HL-60 (cell line): ENCODE measurements at regions not wholly inside any gene's neighbourhood (a gene's known extent, or its start where the extent isn't known, plus 50 kb on each side); places are given as distances from the start of the nearest gene placed in this dataset.

Experiments
- DNase-seq, 2 experiments: peaks; one replicate each; pipeline ENCODE4 v3.0.0-alpha.2; 2010 to 2020; ENCODE audit warnings: low read depth in 1 of 2, low spot score in 1 of 2
- H3K27ac ChIP-seq: fragments of 250-450 bp; sonication (Bioruptor Pico); replicated peaks from 2 replicates; pipeline ENCODE4 v1.5.1; 2020; ENCODE audit warnings: mild to moderate bottlenecking, moderate library complexity
- H3K27me3 ChIP-seq: fragments of 250-450 bp; sonication (Bioruptor Pico); 2 replicates; pipeline ENCODE4 v1.5.1; 2021; ENCODE audit warnings: mild to moderate bottlenecking, moderate library complexity; ENCODE audit not compliant: insufficient read depth, poor library complexity, severe bottlenecking
- H3K4me3 ChIP-seq: replicated peaks from 2 replicates; pipeline ENCODE4 v1.5.1; 2011; ENCODE audit warnings: mild to moderate bottlenecking, control low read depth, low read length; ENCODE audit not compliant: insufficient read depth
- GABPA ChIP-seq: IDR thresholded peaks from 2 replicates; pipeline ENCODE4 v1.6.1; 2012; ENCODE audit warnings: low read depth
- POLR2AphosphoS5 ChIP-seq: IDR thresholded peaks from 2 replicates; pipeline ENCODE4 v1.6.1; 2012; ENCODE audit warnings: low read depth
- SPI1 ChIP-seq: IDR thresholded peaks from 2 replicates; pipeline ENCODE4 v1.6.1; 2012; ENCODE audit warnings: low read depth, mild to moderate bottlenecking, borderline replicate concordance
- TF ChIP-seq, protein P1 (sequence below): IDR thresholded peaks from 2 replicates; pipeline ENCODE4 v1.6.1; 2012; ENCODE audit warnings: low read depth; ENCODE audit not compliant: insufficient replicate concordance
- TF ChIP-seq, protein P2 (sequence below): IDR thresholded peaks from one replicate; pipeline ENCODE4 v1.5.1; 2011; ENCODE audit warnings: low read length, control low read depth, inconsistent platforms; ENCODE audit not compliant: insufficient read depth

DNA sequence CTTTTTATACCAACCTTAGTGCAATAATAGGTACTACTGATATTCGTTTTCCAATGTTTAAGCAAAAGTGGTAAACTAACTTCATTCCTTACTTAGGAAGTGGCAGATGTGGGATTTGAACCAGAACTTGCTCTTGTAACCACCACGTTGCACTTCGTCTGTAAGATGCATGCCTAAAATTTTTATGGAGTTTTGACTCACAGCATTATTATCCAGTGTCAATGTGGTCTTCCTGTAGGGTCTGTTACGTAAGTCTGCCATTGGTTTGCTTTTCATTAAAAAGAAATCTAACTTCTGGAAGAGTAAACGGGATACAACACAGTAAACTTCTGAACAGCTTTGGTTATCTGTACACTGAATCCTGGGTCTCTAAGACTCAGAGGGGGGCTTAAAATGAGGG lies 521.0 kb upstream of the WWC1 start:
- Histone ChIP-seq H3K27ac (no peak overlapping the region), H3K4me3 (no peak overlapping the region), H3K27me3 (no peaks in the 10 kb centered on the region)
- TF ChIP-seq, protein P1, sequence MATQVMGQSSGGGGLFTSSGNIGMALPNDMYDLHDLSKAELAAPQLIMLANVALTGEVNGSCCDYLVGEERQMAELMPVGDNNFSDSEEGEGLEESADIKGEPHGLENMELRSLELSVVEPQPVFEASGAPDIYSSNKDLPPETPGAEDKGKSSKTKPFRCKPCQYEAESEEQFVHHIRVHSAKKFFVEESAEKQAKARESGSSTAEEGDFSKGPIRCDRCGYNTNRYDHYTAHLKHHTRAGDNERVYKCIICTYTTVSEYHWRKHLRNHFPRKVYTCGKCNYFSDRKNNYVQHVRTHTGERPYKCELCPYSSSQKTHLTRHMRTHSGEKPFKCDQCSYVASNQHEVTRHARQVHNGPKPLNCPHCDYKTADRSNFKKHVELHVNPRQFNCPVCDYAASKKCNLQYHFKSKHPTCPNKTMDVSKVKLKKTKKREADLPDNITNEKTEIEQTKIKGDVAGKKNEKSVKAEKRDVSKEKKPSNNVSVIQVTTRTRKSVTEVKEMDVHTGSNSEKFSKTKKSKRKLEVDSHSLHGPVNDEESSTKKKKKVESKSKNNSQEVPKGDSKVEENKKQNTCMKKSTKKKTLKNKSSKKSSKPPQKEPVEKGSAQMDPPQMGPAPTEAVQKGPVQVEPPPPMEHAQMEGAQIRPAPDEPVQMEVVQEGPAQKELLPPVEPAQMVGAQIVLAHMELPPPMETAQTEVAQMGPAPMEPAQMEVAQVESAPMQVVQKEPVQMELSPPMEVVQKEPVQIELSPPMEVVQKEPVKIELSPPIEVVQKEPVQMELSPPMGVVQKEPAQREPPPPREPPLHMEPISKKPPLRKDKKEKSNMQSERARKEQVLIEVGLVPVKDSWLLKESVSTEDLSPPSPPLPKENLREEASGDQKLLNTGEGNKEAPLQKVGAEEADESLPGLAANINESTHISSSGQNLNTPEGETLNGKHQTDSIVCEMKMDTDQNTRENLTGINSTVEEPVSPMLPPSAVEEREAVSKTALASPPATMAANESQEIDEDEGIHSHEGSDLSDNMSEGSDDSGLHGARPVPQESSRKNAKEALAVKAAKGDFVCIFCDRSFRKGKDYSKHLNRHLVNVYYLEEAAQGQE: no peak
- no peak for TF ChIP-seq POLR2AphosphoS5
- TF ChIP-seq, protein P2, sequence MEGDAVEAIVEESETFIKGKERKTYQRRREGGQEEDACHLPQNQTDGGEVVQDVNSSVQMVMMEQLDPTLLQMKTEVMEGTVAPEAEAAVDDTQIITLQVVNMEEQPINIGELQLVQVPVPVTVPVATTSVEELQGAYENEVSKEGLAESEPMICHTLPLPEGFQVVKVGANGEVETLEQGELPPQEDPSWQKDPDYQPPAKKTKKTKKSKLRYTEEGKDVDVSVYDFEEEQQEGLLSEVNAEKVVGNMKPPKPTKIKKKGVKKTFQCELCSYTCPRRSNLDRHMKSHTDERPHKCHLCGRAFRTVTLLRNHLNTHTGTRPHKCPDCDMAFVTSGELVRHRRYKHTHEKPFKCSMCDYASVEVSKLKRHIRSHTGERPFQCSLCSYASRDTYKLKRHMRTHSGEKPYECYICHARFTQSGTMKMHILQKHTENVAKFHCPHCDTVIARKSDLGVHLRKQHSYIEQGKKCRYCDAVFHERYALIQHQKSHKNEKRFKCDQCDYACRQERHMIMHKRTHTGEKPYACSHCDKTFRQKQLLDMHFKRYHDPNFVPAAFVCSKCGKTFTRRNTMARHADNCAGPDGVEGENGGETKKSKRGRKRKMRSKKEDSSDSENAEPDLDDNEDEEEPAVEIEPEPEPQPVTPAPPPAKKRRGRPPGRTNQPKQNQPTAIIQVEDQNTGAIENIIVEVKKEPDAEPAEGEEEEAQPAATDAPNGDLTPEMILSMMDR: no peak
- TF ChIP-seq SPI1: no peak
- no peak for TF ChIP-seq GABPA
- no peak for DNase-seq

DNA sequence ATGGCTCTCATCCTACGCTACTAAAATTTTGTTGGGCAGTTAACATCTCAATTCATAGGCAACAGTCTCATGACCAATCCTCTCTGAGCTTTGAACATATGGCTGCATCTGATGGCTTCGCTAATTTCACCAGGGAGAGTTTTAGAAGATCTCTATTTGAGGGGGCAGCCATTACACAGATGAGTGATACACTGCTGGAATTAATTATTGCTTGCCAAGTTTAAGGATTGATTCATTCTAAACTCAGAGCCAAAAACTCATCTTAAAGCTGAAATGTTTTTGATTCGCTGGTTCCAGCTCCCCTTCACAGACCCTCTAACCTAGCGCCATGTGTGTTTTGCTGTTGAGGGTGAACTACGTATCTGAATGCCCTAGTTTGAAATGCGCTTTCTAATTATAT lies 519.9 kb upstream of the WWC1 start:
- no peak for DNase-seq
- Histone ChIP-seq H3K27me3 (no peaks in the 10 kb centered on the region), H3K27ac (no peak overlapping the region), H3K4me3 (no peak overlapping the region)
- TF ChIP-seq, protein P2: no peak
- TF ChIP-seq, protein P1: no peak
- TF ChIP-seq SPI1: no peak
- no peak for TF ChIP-seq GABPA

DNA sequence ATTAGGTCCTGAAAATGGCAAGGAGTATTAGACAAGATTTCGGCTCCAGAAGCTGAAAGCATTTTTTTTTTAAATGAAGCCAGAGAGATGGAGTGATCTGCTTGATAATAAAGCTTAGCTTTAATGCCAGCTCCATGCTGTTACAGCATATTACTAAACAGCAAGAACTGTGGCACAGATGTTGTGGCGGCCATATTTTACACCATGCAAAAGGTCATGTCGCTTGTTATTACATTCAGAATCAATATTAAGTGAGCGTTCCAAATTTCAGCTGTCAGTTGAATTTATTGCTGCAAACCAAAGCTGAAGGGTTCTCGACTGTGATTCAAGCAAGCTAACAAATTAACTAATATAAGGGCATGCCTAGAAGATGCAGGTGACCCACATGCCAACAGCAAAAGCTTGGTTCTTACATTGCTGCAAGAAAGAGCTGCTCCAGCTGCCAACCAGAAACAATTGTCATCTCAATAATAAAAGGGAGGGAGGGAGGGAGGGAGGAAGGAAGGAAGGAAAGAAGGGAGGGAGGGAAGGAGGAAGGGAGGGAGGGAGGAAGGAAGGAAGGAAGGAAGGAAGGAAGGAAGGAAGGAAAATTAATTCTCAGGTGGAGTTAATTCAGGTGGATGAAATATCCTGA lies 517.7 kb upstream of the WWC1 start:
- Histone ChIP-seq H3K27ac (no peak overlapping the region), H3K4me3 (no peak overlapping the region), H3K27me3 (no peaks in the 10 kb centered on the region)
- TF ChIP-seq SPI1 (no peak), GABPA (no peak), POLR2AphosphoS5 (no peak)
- DNase-seq: no peak

DNA sequence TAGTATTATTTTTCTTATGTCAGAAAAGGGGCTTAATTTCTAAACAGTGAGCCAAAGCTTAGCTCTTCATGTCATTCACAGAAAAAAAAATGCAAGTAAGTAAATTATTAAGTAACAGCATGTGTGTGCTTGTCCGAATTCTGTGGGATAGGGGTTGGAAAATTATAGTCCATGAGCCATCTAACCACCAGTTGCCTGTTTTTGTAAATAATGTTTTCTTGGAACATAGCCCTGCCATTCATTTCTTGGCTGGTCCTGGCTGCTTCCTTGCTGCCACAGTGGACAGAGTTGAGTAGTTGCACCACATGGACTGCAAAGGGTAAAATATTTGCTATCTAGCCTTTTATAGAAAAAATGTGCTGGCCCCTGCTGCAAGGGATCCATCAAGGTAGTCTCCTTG lies 513.7 kb upstream of the WWC1 start:
- Histone ChIP-seq H3K4me3 (no peak overlapping the region), H3K27ac (no peak overlapping the region), H3K27me3 (no peaks in the 10 kb centered on the region)
- no peak for DNase-seq
- TF ChIP-seq, protein P2: no peak
- no peak for TF ChIP-seq SPI1
